NCI-H1105 treated with DMSO at 0.1 percent for 48 hours (cell line): ENCODE measurements at regions not wholly inside any gene's neighbourhood (a gene's known extent, or its start where the extent isn't known, plus 50 kb on each side); places are given as distances from the start of the nearest gene placed in this dataset.

Source experiments
- DNase-seq: peaks from one replicate; lab custom pipeline; 2025; lab: John Stamatoyannopoulos, UW

DNA sequence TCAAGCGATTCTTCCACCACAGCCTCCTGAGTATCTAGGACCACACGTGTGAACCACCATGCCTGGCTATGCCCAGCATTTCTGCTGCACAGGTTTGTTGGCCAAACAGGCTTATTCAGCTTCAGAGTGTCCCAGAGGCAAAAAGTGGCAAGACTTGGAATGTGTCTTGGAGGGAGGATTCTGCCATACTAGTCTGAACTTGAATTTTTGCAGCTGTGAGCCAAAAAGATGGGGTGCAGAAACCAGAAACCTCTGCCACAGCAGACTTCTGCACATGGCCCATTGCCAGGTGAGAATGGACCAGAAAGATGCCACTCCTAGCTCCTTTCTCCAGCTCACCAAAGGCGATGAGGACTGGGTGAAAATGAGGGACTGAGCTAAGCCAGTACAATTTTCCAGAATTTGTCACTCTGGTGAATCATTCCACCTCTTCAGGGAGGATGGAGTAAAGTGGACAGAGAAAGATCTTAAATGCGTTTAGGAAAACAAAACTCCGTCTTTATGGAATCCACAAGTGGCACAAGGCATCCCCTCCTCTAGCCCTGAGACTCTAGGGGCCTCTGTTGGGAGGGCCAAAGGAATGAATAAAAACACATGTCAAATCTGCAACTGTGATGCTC lies 369.1 kb upstream of the CLNK start:
- DNase-seq, result no peak

DNA sequence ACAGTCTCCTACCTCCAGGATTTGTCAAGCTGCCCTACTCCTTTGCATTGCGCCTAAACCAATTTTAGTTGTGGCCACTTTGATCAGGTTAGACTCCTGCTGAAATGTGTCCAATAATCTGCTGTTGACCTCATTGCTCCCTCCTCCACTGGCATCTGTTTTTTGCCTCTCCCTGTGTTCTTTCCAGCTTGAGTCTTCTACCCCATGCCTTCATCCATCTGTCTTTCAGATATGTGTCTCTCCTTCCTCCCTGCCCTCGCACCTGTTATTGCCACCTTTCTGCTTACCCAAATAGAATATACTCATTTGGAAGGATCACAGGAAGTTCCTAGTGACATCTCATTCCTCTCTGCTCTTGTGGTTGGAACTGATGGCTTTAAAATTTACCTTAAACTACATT lies 366.6 kb upstream of the CLNK start:
- DNase-seq, result no peak

DNA sequence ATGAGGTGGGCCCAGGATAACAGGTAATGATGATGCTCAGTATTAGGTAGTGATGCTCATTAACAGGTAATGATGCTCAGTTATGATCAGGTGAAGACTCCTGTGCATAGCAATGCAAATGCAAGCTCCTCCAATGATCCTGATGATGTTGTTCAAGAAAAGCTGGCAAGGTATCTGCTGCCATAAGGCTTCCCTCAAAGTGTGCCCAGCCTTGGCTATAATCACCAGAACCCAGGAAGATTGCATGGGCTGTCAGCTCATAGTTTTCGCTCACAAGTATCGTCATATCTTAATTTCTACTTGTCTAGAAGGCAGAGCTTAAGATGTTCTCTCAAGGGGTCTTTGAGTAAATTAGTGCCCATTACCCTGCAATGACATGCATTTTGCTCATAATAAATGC lies 366.2 kb upstream of the CLNK start:
- no peak for DNase-seq

DNA sequence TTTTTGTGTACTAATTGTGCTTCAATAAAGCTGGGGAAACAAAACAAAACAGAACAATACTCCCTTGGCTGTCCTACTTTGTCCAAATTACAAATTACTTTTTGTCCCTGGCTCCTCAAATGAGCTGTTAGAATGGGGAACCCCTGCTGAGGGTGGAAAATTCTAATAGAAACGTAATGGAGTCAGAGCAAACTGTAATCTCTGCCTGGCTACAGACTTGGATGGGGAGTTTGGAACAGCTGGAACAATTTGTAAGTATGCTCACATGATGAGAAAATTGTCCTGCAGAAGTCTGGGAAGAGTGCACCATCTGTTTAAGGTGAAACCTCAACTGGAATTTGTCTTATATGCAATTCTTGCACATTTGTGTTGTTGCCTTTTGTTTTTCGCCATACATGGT lies 364.4 kb upstream of the CLNK start:
- no peak for DNase-seq

DNA sequence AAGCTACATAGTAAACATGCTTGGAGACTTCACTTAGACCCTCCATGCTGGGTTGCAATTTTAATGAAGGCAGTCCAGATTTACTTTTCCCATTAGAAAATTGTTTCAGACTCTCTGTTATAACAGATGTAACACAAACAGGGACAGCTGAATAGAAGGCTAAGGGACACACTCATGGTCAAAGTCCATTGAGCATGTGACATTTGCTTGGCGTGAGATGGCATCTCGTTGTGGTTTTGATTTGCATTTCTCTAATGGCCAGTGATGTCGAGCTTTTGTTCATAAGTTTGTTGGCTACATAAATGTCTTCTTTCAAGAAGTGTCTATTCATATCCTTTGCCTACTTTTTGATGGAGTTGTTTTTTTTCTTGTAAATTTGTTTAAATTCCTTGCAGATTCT lies 358.2 kb upstream of the CLNK start:
- DNase-seq, result no peak

DNA sequence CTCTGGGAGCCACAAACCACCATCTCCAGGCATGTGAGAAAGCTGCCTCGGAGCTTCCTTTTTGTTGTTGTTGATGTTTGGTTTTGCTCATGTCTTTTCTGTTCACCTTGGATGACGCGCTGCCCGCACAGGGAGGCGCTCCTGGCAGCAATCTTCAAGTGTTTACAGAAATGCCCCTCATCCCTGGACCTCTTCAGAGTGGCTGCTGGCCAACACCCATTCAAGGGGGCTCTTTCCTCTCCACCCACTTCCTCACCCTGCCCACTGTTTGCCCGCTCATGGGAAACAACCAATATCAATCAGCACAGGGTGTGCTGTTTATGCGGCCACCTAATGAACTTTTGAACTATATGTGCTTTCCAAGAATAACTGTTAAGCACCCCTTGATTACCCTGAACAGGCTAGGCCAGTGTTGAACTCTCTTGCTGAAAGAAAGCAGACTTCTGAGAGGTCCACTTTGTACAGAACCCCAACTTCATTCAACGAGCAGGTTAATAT lies 355.1 kb upstream of the CLNK start:
- DNase-seq, result no peak

DNA sequence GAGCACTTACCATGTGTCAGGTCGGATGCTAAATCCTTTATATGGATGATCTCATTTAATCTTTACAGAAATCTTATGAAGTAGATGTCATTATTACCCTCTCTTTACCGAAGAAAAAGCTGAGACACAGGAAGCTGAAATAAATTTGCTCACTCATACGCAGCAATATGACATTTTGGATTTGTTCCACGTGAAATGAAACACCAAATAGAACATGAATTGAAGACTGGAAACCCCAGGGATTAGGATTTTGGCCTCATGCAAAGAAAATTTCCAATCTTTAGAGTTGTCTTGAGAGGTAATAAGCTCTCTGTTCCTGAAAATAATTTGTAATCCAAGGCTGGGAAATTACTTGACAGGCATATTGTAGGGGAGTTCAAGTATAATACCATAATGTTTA lies 354.4 kb upstream of the CLNK start:
- no peak for DNase-seq

DNA sequence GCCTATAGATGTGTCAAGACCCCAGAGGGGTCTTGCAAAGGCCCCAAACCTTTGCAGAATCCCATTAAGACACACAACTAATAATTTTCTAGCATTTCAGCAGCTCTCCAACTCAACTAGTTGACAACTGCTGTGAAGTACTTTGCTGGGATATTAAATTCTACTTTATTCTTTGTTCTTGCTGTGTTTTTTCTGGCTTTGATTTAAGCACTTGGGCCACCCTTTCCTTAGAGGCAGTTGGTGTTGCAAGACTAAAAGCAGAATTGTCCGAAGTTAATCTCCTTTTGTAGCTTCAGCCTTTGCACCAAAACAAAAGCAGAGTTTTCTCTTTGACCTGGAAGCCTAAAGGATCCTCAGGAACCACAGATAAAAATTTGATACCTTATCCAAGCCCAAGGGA lies 353.1 kb upstream of the CLNK start:
- no peak for DNase-seq

DNA sequence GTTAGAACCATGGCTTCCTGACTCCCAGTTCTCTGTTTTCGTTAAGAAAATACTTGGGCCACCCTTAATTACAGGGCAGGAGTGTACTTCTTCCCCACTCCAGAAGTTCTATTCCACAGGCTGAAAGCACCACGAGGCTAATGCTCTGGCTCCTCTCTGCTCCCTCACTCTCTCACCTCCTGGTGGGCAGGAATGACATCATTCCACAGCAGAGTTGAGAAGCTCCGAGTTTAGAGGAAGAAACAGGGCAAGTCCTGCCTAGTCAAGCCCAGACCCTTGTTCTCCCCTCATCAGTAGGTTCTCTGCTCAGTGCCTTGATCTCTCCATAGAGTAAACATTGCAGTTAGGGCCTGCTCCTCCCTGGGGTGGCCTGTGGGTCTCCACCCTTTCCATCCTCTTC lies 343.8 kb upstream of the CLNK start:
- no peak for DNase-seq

DNA sequence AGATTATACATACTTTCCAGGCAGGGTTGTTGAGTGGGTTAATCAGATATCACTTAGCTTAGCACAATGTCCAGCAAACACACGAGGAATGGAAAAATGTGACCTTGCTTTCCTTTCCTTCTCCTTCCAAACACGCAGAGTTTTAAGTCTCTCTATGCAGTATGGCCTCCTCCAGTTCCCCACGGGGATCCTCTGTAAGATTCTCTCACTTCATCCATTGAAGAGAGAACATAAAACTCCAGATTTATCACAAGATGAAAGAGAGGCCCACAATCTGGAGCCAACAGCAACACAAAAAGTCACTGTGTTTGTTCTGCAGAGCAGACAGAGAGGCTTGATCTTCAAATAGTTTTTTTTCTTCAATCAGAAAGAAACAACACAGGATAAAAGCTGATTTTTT lies 336.8 kb upstream of the CLNK start:
- no peak for DNase-seq

DNA sequence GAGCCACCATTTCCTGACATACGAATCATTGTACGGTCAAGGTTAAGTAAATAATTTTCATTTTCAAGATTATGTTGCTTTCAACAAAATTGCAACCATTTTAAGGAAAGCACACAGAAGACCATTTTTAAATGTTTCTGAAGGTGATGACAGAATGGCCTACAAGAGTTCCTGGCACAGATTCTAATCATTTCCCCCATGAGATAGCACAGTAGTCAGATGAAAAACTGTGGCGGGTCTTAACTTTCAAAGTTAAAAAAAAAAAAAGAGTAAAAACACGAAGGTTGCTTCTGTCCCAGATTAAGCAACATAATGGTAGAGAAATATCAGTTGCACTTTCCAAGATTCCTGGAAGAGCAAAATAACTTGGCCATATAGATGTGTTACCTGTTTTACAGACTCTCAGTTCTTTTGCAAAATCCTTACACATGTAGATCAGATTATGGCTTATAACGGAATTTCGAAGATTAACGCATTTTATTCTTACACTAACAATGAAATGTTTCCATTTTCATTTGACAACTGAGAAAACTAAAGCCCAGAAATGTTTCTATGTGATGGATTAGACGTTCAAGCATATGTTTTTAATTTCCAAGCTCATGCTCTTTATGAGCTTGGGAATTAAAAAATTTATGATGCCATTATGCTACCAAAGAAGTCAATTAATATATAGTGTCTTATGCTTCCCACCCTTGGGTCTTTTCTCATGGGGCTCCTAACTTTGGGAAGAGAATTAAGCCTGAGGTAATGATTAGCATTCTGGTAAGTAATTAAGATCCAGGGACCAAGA lies 335.1 kb upstream of the CLNK start:
- no peak for DNase-seq

DNA sequence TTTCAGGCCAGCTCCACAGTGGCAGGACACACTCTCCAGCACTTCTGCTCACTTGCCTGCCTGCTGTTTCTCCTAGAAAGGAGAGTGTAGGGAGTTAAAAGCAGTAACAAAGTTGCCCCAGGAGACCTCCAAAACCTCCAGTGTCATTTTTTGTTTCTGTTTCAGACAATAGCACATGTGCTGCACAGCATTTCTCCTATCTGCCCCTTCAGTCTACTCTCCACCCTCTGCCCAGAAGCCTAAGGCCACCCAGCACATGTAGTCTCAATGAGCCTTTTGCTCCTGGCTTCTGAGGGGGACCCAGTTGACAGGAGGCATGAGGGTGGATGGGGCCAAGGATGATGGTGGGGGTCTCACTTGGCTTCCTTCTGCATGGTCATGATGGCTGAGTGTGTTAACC lies 329.6 kb upstream of the CLNK start:
- DNase-seq, result no peak

DNA sequence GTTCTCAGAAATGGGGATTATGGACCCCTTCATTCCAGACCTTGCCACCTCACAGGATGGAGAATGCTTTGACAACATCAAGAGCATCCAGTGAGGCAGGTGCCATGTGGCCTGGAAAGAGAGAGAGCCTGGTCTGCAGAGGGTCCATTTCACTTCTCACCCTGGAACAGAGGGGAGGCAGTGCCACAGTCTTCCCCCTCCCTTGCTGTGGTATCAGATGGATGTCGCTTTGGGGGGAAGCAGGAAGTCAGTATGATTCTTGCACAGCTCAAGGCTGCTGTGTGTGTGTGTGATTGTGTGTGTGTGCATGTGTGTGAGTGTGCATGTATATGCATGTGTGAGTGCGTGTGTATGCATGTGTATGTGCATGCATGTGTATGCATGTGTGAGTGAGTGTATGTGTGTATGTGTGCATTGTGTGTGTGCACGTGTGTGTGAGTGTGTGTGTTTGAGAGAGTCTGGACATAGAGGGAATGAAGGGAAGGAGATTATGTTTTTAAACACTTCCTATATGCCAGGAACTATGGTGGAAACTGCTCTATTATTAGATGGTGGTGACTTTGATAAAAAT lies 328.6 kb upstream of the CLNK start:
- no peak for DNase-seq

DNA sequence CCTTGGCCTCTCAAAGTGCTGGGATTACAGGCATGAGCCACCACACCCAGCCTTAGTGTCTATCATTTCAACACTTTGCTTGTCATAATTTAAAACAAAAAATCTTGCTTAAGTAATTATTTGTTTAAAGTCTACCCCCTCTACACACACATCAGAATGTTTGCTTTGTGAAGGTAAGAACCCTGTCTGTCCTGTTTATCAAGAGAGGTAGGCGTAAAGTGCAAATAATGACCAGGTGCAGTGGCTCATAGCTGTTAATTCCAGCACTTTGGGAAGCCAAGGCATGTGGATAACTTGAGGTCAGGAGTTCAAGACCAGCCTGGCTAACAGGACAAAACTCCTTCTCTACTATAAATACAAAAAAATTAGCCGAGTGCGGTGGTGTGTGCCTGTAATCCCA lies 326.7 kb upstream of the CLNK start:
- no peak for DNase-seq

DNA sequence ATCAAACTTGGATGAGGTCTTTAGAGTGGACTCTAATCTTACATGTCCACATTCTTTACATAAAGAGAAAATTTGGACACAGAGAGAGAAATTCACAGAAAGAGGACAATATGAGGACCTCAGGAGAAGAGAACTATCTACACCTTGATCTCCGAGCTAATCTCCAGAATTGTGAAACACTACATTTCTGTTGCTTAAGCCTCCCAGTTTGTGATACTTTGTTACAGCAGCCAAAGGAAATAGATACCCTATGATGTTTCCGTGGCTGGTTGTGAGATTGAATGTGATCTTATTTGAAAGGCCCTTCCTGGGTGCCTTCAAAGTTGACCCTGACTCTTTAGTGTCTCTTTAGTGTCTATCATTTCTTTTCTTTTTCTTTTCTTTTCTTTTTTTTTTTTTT lies 326.1 kb upstream of the CLNK start:
- no peak for DNase-seq

DNA sequence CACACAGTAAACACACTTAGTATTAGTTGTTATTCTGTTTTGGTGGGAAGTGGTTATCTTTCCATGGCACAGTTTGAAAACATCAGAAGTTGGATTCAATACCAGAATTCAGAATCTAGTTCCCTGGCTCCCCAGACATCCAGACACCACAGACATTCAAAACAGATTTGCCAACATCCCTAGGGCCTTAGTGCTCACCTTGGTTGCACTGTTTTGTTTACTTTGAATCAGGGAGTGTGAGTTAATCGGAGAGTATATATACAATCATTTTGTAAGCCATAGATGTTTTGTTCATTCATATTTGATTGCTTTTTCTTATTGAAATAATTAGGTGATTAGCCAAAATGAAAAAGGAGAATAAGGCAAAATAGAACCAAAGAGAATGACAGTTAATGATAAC lies 324.7 kb upstream of the CLNK start:
- DNase-seq, result no peak

DNA sequence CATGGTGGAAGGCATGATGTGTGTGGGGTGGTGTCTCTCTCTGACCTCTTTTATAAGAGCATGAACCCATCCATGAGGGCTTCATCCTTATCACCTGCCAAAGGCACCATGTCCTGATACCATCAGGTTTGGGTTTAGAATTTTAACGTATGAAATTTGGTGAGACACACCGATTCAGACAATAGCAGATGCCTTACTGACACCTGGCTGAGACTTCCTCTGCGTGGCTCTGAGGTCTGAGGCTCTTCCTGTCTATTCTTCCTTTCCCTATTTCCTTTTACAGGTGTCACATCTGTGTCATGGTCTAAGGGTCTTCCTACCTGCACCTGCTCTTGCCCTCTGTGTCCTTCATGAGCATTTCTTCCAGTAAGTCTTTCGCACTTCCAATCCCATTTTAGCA lies 320.7 kb upstream of the CLNK start:
- no peak for DNase-seq

DNA sequence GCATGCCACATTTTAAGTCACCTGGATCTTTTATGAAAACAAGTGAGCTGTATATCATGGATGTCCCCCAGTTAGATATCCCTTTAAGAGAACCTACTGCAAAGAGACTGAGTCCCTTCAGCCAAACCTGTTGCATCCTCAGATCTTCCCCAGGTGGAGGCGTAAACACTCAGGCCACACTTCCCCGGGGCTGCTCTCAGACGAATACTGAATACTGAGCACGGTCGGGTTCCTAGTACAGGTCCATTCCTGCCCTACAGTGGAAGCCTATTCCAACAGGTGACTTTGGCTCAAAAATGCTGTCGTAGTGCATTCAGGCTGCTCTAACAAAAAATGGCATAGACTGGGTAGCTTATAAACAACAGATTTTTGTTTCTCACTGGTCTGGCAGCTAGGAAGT lies 320.2 kb upstream of the CLNK start:
- no peak for DNase-seq

DNA sequence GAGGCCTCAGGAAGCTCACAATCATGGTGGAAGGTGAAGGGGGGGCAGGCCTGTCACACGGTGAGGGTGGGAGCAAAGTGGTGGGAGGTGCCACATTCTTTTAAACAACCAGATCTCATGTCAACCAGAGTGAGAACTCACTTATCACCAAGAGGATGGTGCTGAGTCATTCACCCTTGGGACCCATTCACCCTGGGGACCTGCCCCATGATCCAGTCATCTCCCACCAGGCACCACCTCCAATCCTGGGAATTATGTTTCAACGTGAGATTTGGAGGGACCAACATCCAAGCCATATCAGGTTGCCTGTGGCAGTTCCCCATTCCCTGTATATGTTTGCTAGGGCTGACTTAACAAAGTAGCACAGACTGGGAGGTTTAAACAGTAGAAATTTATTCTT lies 318.4 kb upstream of the CLNK start:
- DNase-seq, result no peak

DNA sequence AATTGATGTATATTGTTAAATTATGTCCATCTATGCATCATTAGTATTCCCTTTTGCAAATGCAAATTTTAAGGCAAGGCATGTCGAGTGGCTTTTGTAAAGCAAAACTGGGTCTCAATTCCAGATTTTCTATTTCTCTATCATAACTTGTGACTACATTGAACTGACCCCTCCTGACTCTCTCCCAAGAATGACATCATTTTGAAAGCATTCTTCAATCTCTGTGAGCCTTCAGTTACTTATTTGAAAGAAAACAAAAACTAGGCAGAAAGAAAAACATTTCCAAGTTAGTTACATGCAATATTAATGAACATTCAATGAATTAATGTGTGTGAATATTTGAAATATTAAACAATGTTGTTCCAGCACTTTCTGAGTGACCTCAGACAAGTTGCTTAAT lies 314.3 kb upstream of the CLNK start:
- DNase-seq, result no peak

DNA sequence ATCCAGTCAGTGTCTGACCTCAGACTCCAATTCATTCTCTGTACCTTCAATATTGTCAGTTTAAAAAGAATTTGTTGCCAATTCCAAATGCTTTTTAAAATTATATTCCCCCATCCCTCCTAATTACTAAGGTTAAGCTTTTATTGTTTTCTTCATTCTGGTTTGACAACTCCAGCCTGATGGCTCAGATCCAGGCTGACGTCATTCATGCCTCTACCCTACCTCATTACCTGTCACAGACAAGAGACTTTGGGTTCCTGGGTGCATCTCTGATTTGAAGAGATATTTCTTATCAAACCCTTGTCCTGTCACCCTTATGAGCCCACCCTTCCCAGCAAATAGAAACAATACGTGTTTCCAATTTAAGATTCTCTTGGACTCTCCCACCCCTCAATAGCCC lies 300.2 kb upstream of the CLNK start:
- no peak for DNase-seq

DNA sequence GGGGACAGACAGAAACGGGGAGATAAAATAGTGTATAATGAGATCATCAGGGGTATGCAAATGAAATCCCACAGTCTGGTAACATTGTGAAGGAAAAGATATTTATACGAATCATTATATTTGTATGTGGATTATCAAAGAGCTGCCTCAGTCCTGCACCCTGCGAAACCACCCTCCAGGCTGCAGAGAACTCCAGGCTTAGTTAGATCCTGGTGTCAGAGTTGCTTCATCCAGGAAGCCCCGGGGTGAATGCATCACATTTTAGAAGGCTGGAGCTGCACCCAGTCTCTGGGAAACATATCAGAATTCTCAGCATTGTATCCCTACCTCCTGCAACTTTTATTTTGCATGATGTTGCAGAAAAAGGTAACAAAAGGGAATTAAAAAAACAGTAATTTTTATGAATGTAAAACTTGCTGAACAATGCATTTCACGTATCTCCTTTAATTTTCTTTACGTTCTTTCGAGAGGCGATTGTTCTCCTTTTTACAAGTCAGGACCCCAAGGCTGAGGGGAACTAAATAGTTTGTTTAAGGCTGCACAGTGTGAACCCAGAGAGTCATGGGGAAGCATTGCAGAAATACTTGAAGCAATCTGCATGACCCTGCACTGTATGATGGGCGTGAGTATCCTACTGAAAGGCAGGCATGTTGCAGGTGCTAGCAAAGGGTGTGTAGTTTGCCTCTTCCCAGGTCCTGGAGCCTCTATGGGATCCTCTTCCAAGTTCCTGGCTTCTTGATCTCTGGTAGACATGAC lies 299.5 kb upstream of the CLNK start:
- DNase-seq, result no peak

DNA sequence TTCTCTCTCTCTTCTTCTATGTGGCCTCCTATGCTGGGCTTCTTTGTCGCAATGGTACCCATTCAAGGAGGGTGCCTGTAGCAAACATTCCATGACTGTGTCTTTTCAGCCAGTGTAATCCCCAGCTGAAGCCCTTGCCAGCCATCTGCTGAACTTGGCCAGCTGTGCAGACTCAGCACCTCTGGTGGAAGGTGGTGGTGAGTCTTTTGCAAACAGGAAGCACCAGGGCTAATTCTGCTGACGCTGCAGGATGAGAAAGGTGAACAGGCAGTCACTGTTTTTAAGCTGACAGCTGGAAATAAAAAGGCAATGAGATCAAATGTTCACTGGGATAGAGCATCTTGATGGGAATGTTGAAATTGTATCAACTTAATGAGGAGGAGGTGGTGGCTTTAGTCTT lies 298.7 kb upstream of the CLNK start:
- no peak for DNase-seq
